Smooth muscle cell (in vitro differentiated cells): ENCODE measurements at regions not wholly inside any gene's neighbourhood (a gene's known extent, or its start where the extent isn't known, plus 50 kb on each side); places are given as distances from the start of the nearest gene placed in this dataset.

Experiments used
- DNase-seq: peaks from one replicate; lab custom pipeline; 2025; ENCODE audit not compliant: unreplicated experiment; lab: John Stamatoyannopoulos, UW
- H2AFZ ChIP-seq: fragments of 200-600 bp; sonication (generic); 2 replicates; pipeline ENCODE4 v1.6.0; 2016; ENCODE audit warnings: antibody characterized with exemption, low read depth, mild to moderate bottlenecking
- H3F3A ChIP-seq: fragments of 200-600 bp; sonication (generic); 2 replicates; pipeline ENCODE4 v1.6.0; 2017; ENCODE audit warnings: antibody characterized with exemption, low read depth
- H3K27ac ChIP-seq: fragments of 200-600 bp; sonication (generic); 2 replicates; pipeline ENCODE4 v1.5.1; 2016; ENCODE audit warnings: low read depth, mild to moderate bottlenecking
- H3K27me3 ChIP-seq: fragments of 200-600 bp; sonication (generic); 2 replicates; pipeline ENCODE4 v1.6.1; 2016; ENCODE audit warnings: low read depth, mild to moderate bottlenecking
- H3K36me3 ChIP-seq: fragments of 200-600 bp; sonication (generic); 2 replicates; pipeline ENCODE4 v1.5.1; 2016; ENCODE audit warnings: low read depth
- H3K4me1 ChIP-seq: fragments of 200-600 bp; sonication (generic); 2 replicates; pipeline ENCODE4 v1.5.1; 2016; ENCODE audit warnings: low read depth
- H3K4me2 ChIP-seq: fragments of 200-600 bp; sonication (generic); 2 replicates; pipeline ENCODE4 v1.6.0; 2016; ENCODE audit warnings: mild to moderate bottlenecking
- H3K4me3 ChIP-seq: fragments of 200-600 bp; sonication (generic); 2 replicates; pipeline ENCODE4 v1.5.1; 2016; ENCODE audit warnings: mild to moderate bottlenecking
- H3K79me2 ChIP-seq: fragments of 200-600 bp; sonication (generic); 2 replicates; pipeline ENCODE4 v1.6.0; 2016; ENCODE audit warnings: low read depth, mild to moderate bottlenecking
- H3K9ac ChIP-seq: fragments of 200-600 bp; sonication (generic); 2 replicates; pipeline ENCODE4 v1.6.0; 2016; ENCODE audit warnings: low read depth
- H3K9me3 ChIP-seq: fragments of 200-600 bp; sonication (generic); replicated peaks from 2 replicates; pipeline ENCODE4 v1.5.1; 2016; ENCODE audit warnings: low read depth
- H4K20me1 ChIP-seq: fragments of 200-600 bp; sonication (generic); 2 replicates; pipeline ENCODE4 v1.6.0; 2016; ENCODE audit warnings: low read depth
- CTCF ChIP-seq: fragments of 200-600 bp; sonication (generic); IDR thresholded peaks from 2 replicates; pipeline ENCODE4 v1.5.1; 2017; ENCODE audit warnings: borderline replicate concordance, mild to moderate bottlenecking, antibody characterized with exemption; ENCODE audit not compliant: insufficient read depth, poor library complexity, severe bottlenecking
- WGBS: methylation state at CpG from one replicate; pipeline ENCODE4 v1.1.7; 2016; ENCODE audit warnings: low lambda C conversion rate; 5-methylcytosine and 5-hydroxymethylcytosine counted together

GRCh38 chr4:28730304-28730703 is 1869.7 kb downstream of the STIM2 start:
- Histone ChIP-seq H3K79me2 (no peaks in the 10 kb centered on the region), H3K27ac (no peak overlapping the region), H4K20me1 (no peaks in the 10 kb centered on the region), H2AFZ (no peak overlapping the region), H3K4me1 (no peaks in the 10 kb centered on the region), H3K36me3 (no peaks in the 10 kb centered on the region), H3K9ac (no peak overlapping the region), H3K9me3 (no peaks in the 10 kb centered on the region), H3K27me3 (no peaks in the 10 kb centered on the region), H3F3A (no peaks in the 10 kb centered on the region), H3K4me2 (no peak overlapping the region), H3K4me3 (no peak overlapping the region)
- no peak for DNase-seq
- TF ChIP-seq CTCF: no peak
- 89% methylated on average over 2 of the region's 2 CpGs for WGBS

GRCh38 chr4:28744066-28744465 is 1883.4 kb downstream of the STIM2 start:
- TF ChIP-seq CTCF: no peak
- 51% methylated on average over 4 of the region's 4 CpGs for WGBS
- H3K9ac ChIP-seq: no peak overlapping the region

GRCh38 chr4:28754376-28754775 is 1893.7 kb downstream of the STIM2 start:
- H3K36me3 ChIP-seq: no peaks in the 10 kb centered on the region
- H3K4me3 ChIP-seq: no peak overlapping the region
- no peaks in the 10 kb centered on the region for H4K20me1 ChIP-seq
- TF ChIP-seq CTCF: no peak
- no peak overlapping the region for H3K9ac ChIP-seq
- no peaks in the 10 kb centered on the region for H3K9me3 ChIP-seq
- no peak overlapping the region for H3K27ac ChIP-seq
- H3K27me3 ChIP-seq: no peaks in the 10 kb centered on the region
- 54% methylated on average over 3 of the region's 3 CpGs for WGBS
- no peak overlapping the region for H3K4me2 ChIP-seq
- no peaks in the 10 kb centered on the region for H3K79me2 ChIP-seq
- H2AFZ ChIP-seq: no peak overlapping the region
- H3K4me1 ChIP-seq: no peaks in the 10 kb centered on the region
- H3F3A ChIP-seq: no peaks in the 10 kb centered on the region
- no peak for DNase-seq

More at GRCh38 chr4:28744066-28744465, 1883.4 kb downstream of the STIM2 start:
- Histone ChIP-seq H3K36me3 (no peaks in the 10 kb centered on the region), H3K27ac (no peak overlapping the region), H3K4me3 (no peak overlapping the region), H3K4me1 (no peaks in the 10 kb centered on the region), H2AFZ (no peak overlapping the region), H3F3A (no peaks in the 10 kb centered on the region), H3K9me3 (no peaks in the 10 kb centered on the region), H3K27me3 (no peaks in the 10 kb centered on the region), H3K4me2 (no peak overlapping the region), H4K20me1 (no peaks in the 10 kb centered on the region), H3K79me2 (no peaks in the 10 kb centered on the region)
- DNase-seq: no peak

GRCh38 chr4:28755081-28755480 is 1894.4 kb downstream of the STIM2 start:
- Histone ChIP-seq H3K9me3 (no peaks in the 10 kb centered on the region), H3K79me2 (no peaks in the 10 kb centered on the region), H3K9ac (no peak overlapping the region), H3F3A (no peaks in the 10 kb centered on the region), H3K27me3 (no peaks in the 10 kb centered on the region), H3K27ac (no peak overlapping the region), H3K36me3 (no peaks in the 10 kb centered on the region), H2AFZ (no peak overlapping the region), H3K4me1 (no peaks in the 10 kb centered on the region), H3K4me2 (no peak overlapping the region), H4K20me1 (no peaks in the 10 kb centered on the region), H3K4me3 (no peak overlapping the region)
- WGBS: 79% methylated on average over 2 of the region's 2 CpGs
- TF ChIP-seq CTCF: no peak
- no peak for DNase-seq
